GM21390 (cell line): ENCODE measurements at regions not wholly inside any gene's neighbourhood (a gene's known extent, or its start where the extent isn't known, plus 50 kb on each side); places are given as distances from the start of the nearest gene placed in this dataset.

Experiments
- ATAC-seq: cut with Tn5 transposase; IDR thresholded peaks from one replicate; pipeline ENCODE4 v1.9.1; 2021; ENCODE audit not compliant: unreplicated experiment

DNA sequence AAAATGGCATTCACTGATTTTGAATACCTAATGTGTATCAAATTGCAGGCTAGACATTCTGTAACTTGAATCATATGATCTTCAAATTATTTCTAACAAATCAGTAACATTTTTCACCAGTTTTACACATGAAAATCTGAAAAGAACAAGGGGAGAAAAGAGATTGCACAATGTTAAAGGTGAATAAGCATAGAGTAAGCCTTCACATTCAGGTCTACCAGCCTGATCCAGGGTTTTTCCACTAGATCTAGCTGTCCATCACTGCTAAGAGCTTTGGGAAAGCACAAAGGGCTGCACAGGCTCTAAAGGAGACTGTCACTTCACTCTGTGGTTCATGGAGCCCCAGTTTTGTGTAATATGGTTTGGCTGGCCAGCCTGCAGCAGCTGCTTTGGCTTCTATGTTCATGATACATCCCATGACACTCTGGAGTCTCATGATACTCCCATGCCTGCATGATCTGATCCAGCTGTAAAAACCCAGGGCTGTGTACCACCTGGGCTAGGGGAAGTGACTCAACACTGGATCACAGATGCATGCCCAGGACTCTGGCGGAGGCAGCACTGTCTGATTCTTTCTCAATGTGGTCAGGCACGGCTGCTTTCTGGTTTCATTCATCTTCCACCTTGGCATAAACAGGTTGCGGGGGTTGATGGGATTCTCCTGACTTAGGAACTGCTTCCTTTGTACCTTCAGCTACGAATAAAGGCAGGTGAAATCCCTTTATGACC lies 859.7 kb downstream of the GALC start:
- ATAC-seq, result no peak

DNA sequence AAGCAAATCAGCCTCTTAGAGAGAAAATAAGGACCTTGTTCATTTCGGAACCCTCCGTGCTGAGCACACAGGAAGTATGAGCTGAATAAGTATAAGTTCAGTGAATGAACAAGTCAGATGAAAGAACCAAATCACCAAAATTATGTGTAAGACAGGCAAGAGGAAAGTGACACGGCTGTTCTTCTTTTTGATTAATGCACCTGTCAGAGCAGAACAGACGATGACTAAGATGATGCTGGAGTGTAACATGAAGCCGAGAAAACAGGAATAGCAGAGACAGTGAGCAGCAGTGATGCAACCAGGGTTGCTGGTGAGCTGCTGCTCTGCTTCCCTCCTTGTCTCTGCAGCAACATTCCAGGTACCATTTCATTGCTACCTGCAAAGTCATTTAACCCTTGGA lies 861.1 kb downstream of the GALC start:
- no peak for ATAC-seq

DNA sequence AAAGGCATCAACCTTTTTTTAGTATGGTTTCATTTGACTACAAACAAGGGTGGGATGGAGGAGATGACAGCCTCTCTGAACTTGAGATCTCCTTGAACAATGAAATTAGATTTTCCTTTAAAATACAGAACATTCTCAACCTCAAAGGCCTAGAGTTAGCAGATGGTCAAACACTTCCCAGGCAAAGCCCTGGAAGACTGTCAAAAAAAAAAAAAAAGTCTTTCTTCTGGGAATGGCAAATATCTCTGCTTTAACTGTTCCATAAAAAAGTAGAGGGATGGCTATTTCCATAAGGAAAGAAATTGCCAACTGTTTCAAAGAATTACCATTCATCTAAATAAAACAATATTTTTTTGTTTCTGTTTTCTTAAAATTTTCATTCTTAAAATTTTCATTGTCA lies 870.8 kb downstream of the GALC start:
- no peak for ATAC-seq

DNA sequence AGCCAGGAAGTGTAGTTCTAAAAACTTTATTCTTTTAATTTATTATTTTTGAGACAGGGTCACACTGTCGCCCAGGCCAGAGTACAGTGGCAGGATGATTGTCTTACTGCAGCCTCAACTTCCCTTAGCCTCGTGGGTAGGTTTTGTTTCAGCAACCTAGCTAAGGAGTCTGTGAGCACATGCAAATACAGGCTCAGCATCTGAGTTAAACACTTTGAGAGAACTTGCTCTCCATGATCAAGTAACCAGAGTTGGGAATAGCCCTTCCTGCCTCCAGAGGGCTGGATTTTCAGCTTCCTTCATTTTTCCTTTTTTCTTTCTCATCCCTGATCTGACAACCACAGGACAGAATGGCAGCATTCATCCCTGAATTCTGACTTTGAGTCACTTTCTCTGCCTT lies 871.3 kb downstream of the GALC start:
- ATAC-seq, result no peak

DNA sequence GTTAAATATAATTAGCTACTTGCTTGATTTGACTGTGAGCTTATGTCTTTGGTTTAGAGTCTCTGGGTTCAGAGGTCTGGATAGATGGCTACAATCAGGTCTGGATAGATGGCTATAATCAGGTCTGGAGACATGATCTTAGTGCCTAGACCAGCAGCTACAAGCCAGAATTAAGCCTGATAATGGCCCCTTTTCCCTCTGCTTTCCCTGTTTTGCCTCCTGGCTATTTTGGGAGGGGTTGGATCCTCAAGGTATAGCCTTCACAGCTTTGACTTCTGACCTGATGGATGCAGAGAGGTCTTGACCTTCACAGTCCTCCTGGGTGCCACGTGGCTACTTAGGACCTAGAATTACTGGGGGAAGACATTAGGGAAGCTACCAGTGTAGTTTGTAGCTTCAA lies 877.7 kb downstream of the GALC start:
- no peak for ATAC-seq

DNA sequence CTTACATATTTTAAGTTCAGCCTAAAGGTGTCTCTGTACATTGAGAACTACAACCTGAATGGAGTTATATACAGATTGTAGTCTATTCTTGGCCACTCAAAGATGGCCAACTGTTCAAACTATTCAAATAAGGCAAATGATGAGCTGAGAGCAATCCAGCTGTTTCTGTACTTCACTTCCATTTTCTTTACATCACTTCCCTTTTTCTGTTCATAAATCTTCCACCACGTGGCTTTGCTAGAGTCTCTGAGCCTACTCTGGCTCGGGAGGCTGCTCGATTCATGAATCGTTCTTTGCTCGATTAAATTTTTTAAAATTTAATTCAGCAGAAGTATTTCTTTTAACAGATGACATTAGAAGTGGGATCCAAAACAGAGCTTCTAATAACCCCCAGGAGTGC lies 879.7 kb downstream of the GALC start:
- ATAC-seq, result no peak

DNA sequence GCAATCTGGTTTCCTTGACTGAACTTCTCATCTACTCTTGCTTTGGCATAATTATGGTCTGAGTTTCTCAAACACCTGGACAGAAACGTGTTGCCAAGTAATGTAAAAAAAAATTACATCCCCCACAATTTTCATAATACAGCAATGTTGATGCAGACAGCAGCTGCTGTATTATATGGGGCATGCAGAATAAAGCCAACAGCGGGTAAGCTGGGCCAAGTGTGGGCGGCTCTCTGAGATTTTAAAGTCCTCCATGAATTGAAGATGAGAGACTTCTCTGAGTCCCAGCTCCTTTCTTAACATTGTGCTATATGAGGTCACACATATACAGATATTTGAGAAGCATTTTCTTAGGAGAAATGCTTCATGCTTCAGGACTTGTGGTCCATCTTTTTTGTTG lies 881.2 kb downstream of the GALC start:
- no peak for ATAC-seq

DNA sequence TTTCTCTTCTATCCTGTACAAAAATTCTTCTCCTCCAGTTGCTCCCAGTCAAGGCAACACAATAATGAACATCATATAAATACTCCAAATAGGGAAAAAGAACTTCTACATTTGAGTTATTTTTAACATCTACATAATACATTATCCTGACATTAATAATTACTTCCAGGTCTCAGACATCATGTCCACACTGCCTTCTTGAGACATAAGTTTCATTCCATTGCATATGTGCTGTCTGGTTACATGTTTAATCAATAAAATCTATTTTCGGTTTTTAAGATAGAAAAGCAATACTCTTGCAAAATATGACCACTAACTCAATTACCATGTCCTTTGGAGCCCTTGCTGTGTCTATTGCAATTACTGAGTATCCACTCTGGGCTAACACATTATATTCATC lies 881.9 kb downstream of the GALC start:
- no peak for ATAC-seq

DNA sequence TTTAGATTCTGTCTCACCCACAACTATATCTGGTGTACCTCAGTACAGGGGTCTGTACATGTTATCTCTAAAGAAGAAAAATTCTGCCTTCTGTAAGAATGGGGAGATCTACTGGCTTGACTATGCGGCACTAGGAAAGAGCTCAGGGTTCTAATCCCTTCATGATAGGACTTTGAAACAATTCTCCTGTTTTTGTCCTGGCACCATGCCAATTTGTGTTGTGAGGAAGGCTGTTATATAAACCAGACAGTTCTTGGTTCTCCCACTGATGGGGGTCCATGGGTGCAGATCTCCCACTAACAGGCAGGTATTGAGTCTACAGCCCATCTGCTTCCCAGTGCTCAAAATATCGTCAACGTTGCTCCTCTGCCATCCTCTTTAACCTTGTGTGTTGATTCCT lies 883.7 kb downstream of the GALC start:
- no peak for ATAC-seq

DNA sequence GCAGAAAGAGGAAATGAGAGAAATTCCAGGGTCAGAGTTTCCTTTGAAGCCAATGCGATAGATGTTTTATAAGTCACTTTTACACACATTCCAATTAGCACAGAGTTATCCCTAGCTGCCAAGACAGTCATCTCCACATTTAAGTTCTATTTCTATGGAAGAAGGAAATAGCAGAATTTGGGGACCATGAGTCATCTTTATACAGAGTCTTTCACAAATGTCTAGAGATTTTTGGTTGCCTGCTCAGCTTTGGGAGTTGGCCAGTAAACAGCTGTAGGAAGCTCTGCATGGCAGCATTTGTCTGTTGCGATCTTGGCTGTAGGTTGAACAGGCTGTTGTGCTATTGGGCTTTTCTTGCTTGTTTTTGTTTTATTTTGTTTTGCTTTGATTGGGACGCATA lies 884.3 kb downstream of the GALC start:
- no peak for ATAC-seq

DNA sequence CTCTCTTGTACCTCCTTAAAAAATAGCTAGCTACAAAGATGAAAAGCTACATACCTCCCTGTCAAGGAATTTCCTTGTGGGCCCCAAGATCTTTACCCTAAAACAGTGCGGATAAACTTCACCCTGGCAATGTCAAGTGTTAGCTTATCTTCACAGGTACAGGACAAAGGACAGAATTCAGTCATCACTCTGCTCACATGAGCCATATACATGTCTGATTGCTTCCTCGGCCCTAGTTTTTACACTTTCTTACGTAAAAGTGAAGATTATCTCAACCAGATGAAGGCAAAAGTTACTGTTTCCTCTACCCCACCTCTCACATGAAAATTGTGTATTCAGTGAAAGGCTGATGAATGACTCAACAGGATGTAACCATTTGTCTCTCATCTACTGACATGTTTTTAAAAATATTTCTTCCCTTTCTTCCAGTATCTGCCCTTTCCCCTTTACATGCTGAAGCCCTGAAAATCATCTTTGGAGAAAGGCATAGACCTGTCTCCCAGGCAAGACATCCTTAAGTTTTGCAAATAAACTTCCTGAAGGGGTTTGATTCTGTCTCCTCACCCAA lies 890.1 kb downstream of the GALC start:
- ATAC-seq, result no peak

DNA sequence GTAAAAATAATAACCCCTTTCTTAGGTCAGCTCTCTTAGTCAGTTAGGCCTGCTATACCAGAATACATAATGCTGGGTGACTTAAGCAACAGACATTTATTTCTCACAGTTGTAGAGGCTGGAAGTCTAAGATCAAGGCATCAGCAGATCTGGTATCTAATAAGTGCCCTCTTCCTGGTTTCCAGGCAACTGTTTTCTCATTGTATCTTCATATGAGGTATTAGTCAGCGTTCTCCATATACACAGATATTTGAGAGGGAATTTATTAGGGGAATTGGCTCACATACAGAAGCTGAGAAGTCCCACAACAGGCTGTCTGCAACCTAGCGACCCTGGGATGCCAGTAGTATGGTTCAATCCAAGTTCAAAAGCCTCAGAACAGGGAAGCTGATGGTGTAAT lies 896.0 kb downstream of the GALC start:
- no peak for ATAC-seq

DNA sequence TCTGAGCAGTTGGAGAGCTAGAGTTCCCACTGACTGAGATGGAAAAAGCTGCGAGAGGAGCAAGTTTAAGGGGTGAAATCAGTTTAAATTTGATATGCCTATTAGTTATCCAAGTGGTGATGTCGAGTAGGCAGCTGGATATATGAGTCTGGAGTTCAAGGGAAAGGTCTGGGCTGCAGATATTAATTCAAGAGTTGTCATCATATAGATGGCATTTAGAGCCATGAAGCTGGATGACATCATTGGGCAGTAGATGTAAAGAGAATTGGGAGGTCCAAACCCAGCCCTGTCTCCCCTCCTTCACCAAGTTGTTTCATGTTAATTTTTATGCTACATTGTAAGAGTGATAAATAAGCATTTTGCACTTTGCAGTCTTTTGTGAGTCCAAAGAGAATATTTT lies 898.1 kb downstream of the GALC start:
- no peak for ATAC-seq

DNA sequence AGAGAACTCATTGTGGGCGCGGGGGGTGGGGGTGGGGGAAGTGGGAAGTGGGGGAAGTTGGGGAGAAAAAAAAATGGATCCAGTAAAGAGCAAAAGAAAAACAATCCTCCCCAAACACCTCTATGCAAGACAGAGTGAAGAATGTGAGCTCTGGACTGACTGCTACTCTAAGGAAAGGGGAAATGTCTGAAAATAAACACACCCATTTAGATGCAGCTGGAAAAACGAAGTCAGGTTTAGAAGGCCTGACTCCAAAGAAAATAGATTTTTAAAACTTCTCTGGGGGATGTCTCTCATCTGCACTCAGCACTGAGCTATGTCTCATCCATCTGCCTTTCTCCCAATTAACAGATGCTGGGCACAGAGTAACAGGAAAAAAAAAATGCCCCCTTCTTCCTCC lies 904.4 kb downstream of the GALC start:
- no peak for ATAC-seq

DNA sequence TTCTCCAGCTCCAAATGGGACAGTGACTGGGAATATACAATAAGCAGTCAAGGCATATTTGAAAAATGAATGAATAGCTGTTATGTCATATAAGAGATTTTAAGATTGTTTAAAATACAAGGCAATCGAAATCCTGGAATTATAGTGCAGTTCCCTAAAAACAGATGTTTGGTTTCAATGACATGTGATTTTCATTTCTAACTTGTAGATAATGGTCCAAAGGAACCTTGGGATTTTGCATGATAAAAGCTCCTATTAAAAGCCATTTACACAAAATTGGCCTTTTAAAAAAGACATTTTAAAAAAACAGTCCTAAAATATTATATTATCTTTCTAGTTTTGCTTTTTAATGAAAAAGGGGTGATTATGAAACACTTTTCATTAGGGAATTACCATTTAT lies 905.1 kb downstream of the GALC start:
- ATAC-seq, result no peak

DNA sequence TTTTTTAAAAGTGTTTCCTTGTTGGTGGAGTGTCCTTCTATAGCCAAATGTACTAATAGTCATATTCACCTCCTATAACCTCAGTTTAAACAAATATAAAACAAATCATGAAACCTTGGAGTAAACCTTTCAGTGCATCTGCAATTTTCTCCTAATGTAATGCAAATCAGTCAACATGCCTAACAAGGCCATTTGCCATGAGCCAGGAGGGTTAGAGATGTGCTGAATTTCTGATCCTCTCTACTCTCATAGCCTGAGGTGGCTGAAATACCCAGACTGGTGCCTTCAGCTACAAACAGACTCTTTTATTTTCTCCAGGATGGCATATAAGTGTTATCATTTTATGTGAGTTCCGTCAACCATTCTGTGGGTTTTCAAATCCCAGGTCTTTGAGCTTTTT lies 908.1 kb downstream of the GALC start:
- no peak for ATAC-seq

DNA sequence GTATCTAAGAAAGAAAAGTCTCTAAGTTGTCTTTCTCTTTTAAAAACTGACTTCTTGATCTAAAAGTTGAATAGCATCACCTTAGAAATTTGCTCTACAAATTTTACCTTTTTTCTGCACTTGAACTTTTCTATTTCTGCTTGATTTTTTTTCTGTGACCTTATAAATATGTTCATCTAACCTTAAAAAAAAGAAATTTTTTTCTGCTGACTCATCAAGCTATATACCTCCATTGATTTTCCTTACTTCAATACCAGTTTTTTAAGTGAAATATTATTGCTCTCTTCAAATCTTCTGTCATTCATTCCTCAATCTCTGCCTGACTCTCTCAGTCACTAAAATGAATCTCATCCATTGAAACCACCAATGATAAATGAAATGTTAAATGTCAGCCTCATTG lies 910.1 kb downstream of the GALC start:
- ATAC-seq, result no peak

DNA sequence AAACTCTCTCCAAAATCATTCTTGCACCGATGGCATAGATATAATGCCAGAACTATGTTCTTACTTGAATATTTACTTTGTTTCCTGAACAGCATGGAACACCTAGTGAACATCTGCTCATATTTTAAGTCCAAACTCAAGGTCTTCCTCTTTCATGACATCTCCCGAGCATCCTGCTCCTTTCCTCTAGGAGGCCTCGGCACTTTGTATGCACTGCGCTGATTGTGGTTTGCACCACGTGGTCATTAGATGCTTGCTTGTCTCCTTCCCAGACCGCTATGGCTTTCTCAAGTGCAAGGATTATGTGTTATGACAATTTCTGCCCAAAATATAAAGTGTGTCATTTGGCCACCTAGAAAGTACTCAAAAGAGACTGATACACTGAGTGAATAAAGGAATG lies 912.0 kb downstream of the GALC start:
- no peak for ATAC-seq

DNA sequence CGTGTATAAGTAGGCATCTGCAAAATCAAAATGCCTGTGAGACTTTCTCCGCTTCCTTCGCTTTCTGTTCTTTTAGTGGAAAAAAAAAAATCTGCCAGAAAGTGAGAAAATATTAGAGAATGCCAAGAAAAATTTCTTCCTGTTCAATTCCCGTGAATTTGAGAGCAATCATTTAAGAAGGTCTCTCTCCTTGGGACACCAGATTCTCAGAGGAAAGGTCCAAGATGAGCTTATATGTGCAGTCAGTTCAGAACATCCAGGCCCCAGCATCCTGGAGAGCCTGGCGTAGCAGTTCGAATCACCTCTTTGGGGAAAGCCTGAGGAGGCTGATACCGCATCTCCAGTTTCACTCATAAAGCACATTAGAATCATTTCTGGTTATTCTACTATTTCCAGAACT lies 912.8 kb downstream of the GALC start:
- no peak for ATAC-seq

DNA sequence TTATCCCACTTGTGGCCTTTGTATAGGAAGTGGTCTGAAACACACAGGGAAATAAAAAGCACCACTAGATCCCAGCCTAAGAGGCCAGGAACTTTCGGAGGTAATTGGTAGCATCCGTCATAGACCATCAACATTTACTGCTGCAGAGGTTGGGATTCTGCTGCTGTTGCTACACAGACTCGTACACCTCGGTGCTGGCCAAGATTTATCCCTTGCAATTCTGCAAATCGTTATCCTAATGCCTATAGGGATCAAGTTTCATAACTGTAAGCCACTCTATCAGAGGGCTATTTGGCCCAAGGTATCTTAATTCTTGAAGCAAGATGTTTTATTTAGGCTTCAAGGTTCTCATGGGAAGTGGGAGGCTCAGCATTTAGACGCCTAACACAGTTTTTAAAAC lies 913.6 kb downstream of the GALC start:
- no peak for ATAC-seq

DNA sequence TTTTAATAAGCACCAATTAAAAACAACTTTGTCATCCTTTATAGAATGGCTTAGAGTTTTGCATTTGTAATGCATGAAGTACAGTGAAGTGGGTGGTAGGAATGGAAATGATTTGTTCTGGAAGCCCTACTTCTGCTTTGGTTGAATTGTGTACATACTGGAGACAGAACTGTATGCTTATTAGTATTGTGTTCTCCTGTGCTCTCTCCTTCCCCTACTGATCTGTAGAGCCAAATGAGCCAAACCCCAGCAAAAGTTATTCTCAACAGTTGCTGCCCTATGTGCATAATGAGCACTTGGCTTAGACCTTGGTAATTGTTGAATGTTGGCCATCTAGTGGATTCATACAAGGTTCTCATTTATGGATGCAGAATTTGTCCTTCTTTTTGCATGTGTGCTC lies 916.1 kb downstream of the GALC start:
- no peak for ATAC-seq

DNA sequence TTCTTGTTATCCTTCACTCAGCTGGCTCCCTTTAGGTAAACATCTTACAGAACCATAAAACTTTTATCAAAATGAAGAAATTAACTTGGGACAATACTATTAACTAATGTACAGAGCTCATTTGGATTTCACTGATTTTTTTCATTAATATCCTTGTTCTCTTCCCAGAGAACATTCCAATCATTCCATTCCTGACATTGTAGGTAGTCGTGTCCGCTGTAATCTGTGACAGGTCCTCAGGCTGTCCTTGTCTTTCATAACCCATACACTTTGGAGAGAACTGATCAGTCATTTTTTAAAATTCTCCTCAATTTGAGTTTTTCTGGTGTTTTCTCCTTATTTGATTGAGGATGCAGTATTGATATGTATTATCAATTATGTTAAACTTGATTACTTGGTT lies 916.8 kb downstream of the GALC start:
- ATAC-seq, result no peak

DNA sequence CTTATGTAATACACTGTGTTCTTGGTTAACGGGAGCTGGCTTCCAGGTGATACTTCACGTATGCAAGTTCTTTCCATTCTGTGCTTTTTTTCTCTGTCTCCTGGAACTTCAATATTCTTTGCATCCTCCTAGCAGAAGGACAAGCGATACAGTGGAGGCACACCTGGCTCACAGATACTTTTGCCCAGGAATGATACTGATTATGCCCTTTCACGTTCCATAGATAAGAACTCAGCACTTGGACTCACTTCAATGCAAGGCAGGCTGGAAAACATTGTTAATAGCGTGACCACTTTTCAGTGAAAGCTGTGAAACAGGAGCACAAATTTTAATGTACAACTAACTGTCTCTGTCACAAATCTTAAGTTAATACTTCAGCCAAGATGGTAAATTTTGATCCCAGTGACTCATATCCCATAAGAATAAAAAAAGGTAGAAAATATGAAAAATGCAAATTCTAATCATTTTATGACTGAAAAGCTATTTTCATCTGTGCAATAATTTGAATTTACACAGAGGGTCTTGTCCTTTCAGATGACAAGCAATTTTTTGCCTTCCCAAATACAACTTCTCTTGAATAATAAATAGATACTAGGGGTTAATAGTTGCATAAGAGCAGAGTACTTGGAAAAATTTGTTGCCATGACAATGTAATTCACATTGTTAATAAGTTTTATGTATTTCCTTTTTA lies 919.0 kb downstream of the GALC start:
- no peak for ATAC-seq
